ENCODE measurements at regions not wholly inside any gene's neighbourhood (a gene's known extent, or its start where the extent isn't known, plus 50 kb on each side); places are given as distances from the start of the nearest gene placed in this dataset.

GRCh38 chr11:119875841-119876600 lies 147.0 kb upstream of the NECTIN1 start:
- no peaks in the 10 kb centered on the region for H3K36me3 ChIP-seq (ENCODE audit: insufficient read depth, low read length)
- H3K9me3 ChIP-seq (ENCODE audit: insufficient read depth, low read depth, low read length) = no peaks in the 10 kb centered on the region
- TF ChIP-seq EZH2phosphoT487 (IDR thresholded peaks at IDR 0.05; ENCODE audit: borderline replicate concordance) (no peak), CTCF (conservative IDR thresholded peaks at IDR 0.05; ENCODE audit: low read length) (no peak)
- H2AFZ ChIP-seq (ENCODE audit: low read length) = no peak overlapping the region
- H3K79me2 ChIP-seq (ENCODE audit: insufficient read depth, low read length) = no peaks in the 10 kb centered on the region
- no peak overlapping the region for H3K4me2 ChIP-seq (ENCODE audit: low read depth, low read length, poor library complexity, severe bottlenecking)
- H3K9ac ChIP-seq (ENCODE audit: low read depth, low read length, poor library complexity, severe bottlenecking) = no peak overlapping the region
- H3K27me3 ChIP-seq (ENCODE audit: insufficient read depth, low read length, poor library complexity, severe bottlenecking) = no peaks in the 10 kb centered on the region
- H3F3A ChIP-seq (ENCODE audit: low read depth) = no peaks in the 10 kb centered on the region
- no peaks in the 10 kb centered on the region for H3K4me1 ChIP-seq (ENCODE audit: insufficient read depth, low read length, poor library complexity, severe bottlenecking)
- H3K4me3 ChIP-seq (ENCODE audit: low read length, poor library complexity, severe bottlenecking) = no peak overlapping the region
- no peaks in the 10 kb centered on the region for H4K20me1 ChIP-seq (ENCODE audit: insufficient read depth, low read length, poor library complexity, severe bottlenecking)
- H3K9me2 ChIP-seq (replicated peaks; ENCODE audit: low read depth, low read length) = no peaks in the 10 kb centered on the region

GRCh38 chr11:119874660-119875238 lies 145.7 kb upstream of the NECTIN1 start:
- no peaks in the 10 kb centered on the region for H4K20me1 ChIP-seq (ENCODE audit: insufficient read depth, low read length, poor library complexity, severe bottlenecking)
- H2AFZ ChIP-seq (ENCODE audit: low read length) = no peak overlapping the region
- TF ChIP-seq CTCF (conservative IDR thresholded peaks at IDR 0.05; ENCODE audit: low read length) = no peak
- no peak for TF ChIP-seq EZH2phosphoT487 (IDR thresholded peaks at IDR 0.05; ENCODE audit: borderline replicate concordance)
- H3K36me3 ChIP-seq (ENCODE audit: insufficient read depth, low read length) = no peaks in the 10 kb centered on the region
- H3K4me3 ChIP-seq (ENCODE audit: low read length, poor library complexity, severe bottlenecking) = no peak overlapping the region
- no peaks in the 10 kb centered on the region for H3K79me2 ChIP-seq (ENCODE audit: insufficient read depth, low read length)
- no peaks in the 10 kb centered on the region for H3K27me3 ChIP-seq (ENCODE audit: insufficient read depth, low read length, poor library complexity, severe bottlenecking)
- H3K9me3 ChIP-seq (ENCODE audit: insufficient read depth, low read depth, low read length) = no peaks in the 10 kb centered on the region
- no peaks in the 10 kb centered on the region for H3K9me2 ChIP-seq (replicated peaks; ENCODE audit: low read depth, low read length)
- H3K9ac ChIP-seq (ENCODE audit: low read depth, low read length, poor library complexity, severe bottlenecking) = no peak overlapping the region
- no peaks in the 10 kb centered on the region for H3K4me1 ChIP-seq (ENCODE audit: insufficient read depth, low read length, poor library complexity, severe bottlenecking)
- no peaks in the 10 kb centered on the region for H3F3A ChIP-seq (ENCODE audit: low read depth)
- no peak overlapping the region for H3K4me2 ChIP-seq (ENCODE audit: low read depth, low read length, poor library complexity, severe bottlenecking)

- no peak overlapping the region for H3K4me2 ChIP-seq (ENCODE audit: low read depth, low read length, poor library complexity, severe bottlenecking)
- no peaks in the 10 kb centered on the region for H3K9me3 ChIP-seq (ENCODE audit: insufficient read depth, low read depth, low read length)
- H3K4me3 ChIP-seq (ENCODE audit: low read length, poor library complexity, severe bottlenecking) = no peak overlapping the region
- H3K9ac ChIP-seq (ENCODE audit: low read depth, low read length, poor library complexity, severe bottlenecking) = no peak overlapping the region
- no peak overlapping the region for H2AFZ ChIP-seq (ENCODE audit: low read length)
- H3K79me2 ChIP-seq (ENCODE audit: insufficient read depth, low read length) = no peaks in the 10 kb centered on the region
- H3K36me3 ChIP-seq (ENCODE audit: insufficient read depth, low read length) = no peaks in the 10 kb centered on the region
- TF ChIP-seq CTCF (conservative IDR thresholded peaks at IDR 0.05; ENCODE audit: low read length) = no peak
- no peak for TF ChIP-seq EZH2phosphoT487 (IDR thresholded peaks at IDR 0.05; ENCODE audit: borderline replicate concordance)
- H3K9me2 ChIP-seq (replicated peaks; ENCODE audit: low read depth, low read length) = no peaks in the 10 kb centered on the region
- no peaks in the 10 kb centered on the region for H3F3A ChIP-seq (ENCODE audit: low read depth)
- no peaks in the 10 kb centered on the region for H3K4me1 ChIP-seq (ENCODE audit: insufficient read depth, low read length, poor library complexity, severe bottlenecking)
- no peaks in the 10 kb centered on the region for H4K20me1 ChIP-seq (ENCODE audit: insufficient read depth, low read length, poor library complexity, severe bottlenecking)
- H3K27me3 ChIP-seq (ENCODE audit: insufficient read depth, low read length, poor library complexity, severe bottlenecking) = no peaks in the 10 kb centered on the region
These were observed 144.9 kb upstream of the NECTIN1 start for GRCh38 chr11:119873761-119874421.

Data from Loucy (cell line).